Activated CD8-positive, alpha-beta T cell treated with anti-CD3 and anti-CD28 coated beads for 36 hours (primary cell): ENCODE measurements at regions not wholly inside any gene's neighbourhood (a gene's known extent, or its start where the extent isn't known, plus 50 kb on each side); places are given as distances from the start of the nearest gene placed in this dataset.

Source experiments
- ATAC-seq: fragments of 200-7000 bp; cut with Tn5 transposase; one replicate; pipeline ENCODE4 v1.10.0; 2021; ENCODE audit warnings: mild to moderate bottlenecking, moderate library complexity
- CTCF ChIA-PET: fragments of 350-600 bp; sonication (Branson Sonifier 250); formaldehyde crosslinking; loops from one replicate; lab custom pipeline; 2021; ENCODE audit warnings: antibody characterized with exemption; lab: Charles Lee
- POLR2A ChIA-PET: fragments of 350-600 bp; sonication (Branson Sonifier 250); formaldehyde crosslinking; loops from one replicate; lab custom pipeline; 2021; ENCODE audit warnings: antibody characterized with exemption; lab: Charles Lee
- DNase-seq: peaks from one replicate; pipeline ENCODE4 v3.0.0-alpha.2; 2020
- H3K27ac Mint-ChIP-seq: one replicate; pipeline ENCODE4 v1.8.0; 2021; ENCODE audit warnings: mild to moderate bottlenecking, mixed read lengths
- H3K27me3 Mint-ChIP-seq: one replicate; pipeline ENCODE4 v1.8.0; 2021; ENCODE audit warnings: mixed read lengths
- H3K36me3 Mint-ChIP-seq: one replicate; pipeline ENCODE4 v1.8.0; 2021; ENCODE audit warnings: low read depth, mixed read lengths
- H3K4me1 Mint-ChIP-seq: one replicate; pipeline ENCODE4 v1.8.0; 2021; ENCODE audit warnings: low read depth, mixed read lengths
- H3K4me3 Mint-ChIP-seq: one replicate; pipeline ENCODE4 v1.8.0; 2021; ENCODE audit warnings: mild to moderate bottlenecking, moderate library complexity, mixed read lengths
- H3K9me3 Mint-ChIP-seq: one replicate; pipeline ENCODE4 v1.8.0; 2021; ENCODE audit warnings: mixed read lengths
- intact Hi-C: fragments of 100-400 bp; cut with micrococcal nuclease; formaldehyde crosslinking; loops from one replicate; pipeline ENCODE4 v1.10.0; 2022
- TF ChIP-seq, protein P1 (sequence below): fragments of 200-600 bp; IDR thresholded peaks from one replicate; pipeline ENCODE4 v1.8.0; 2022; ENCODE audit warnings: antibody characterized with exemption, mild to moderate bottlenecking

DNA sequence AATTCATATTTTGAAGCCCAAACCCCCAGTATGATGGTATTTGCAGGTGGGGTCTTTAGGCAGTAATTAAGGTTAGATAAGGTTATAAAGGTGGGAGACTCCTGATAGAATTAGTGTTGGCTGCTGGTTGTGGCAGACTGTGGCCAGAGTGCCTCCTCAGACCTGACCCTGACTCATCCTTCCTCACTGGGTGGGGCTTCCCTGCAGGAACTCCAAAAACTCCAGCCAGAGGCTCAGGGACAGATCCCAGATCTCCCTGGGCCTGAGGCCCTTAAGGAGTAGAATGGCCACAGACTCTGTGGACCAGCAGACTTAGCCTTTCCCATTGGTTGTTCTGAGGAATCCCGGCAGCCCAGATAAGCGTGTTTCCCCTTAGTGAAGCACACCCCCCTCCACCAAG lies 463.0 kb upstream of the CPEB2 start:
- TF ChIP-seq, protein P1, sequence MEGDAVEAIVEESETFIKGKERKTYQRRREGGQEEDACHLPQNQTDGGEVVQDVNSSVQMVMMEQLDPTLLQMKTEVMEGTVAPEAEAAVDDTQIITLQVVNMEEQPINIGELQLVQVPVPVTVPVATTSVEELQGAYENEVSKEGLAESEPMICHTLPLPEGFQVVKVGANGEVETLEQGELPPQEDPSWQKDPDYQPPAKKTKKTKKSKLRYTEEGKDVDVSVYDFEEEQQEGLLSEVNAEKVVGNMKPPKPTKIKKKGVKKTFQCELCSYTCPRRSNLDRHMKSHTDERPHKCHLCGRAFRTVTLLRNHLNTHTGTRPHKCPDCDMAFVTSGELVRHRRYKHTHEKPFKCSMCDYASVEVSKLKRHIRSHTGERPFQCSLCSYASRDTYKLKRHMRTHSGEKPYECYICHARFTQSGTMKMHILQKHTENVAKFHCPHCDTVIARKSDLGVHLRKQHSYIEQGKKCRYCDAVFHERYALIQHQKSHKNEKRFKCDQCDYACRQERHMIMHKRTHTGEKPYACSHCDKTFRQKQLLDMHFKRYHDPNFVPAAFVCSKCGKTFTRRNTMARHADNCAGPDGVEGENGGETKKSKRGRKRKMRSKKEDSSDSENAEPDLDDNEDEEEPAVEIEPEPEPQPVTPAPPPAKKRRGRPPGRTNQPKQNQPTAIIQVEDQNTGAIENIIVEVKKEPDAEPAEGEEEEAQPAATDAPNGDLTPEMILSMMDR, result no peak
- no peak for DNase-seq
- Mint-ChIP-seq H3K4me3 (no peak overlapping the region), H3K27ac (no peak overlapping the region), H3K36me3 (no peaks in the 10 kb centered on the region), H3K27me3 (no peaks in the 10 kb centered on the region), H3K9me3 (peaks cover 3% of the 10 kb centered on the region), H3K4me1 (no peaks in the 10 kb centered on the region)
- CTCF ChIA-PET, result interaction anchor here (1.3 kb wide), 1 partner anchor 13 kb away, joined by 3 read pairs; no protein-coding TSS in a partner anchor
- POLR2A ChIA-PET, result no interaction called here
- intact Hi-C loops, result no loop called here
- ATAC-seq, result no peak

DNA sequence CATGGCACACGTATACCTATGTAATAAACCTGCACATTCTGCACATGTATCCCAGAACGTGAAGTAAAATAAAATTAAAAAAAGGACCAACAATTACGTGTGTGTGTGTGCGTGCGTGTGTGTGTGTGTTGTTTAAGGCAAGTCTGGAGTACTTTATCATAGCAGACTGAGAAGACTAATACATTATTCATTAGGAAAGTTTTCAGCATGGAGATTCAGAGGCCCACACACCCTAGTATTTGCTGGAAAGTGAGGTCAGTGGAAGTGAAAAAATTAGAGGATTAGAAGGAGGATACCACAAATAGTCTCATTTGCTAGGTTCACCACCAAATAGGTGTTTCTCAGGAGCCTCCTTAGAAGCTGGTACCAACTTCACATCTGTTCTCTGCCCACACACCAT lies 457.1 kb upstream of the CPEB2 start:
- Mint-ChIP-seq H3K4me3 (no peak overlapping the region), H3K4me1 (no peaks in the 10 kb centered on the region), H3K27me3 (no peaks in the 10 kb centered on the region), H3K36me3 (no peaks in the 10 kb centered on the region), H3K9me3 (peaks cover 8% of the 10 kb centered on the region), H3K27ac (no peak overlapping the region)
- DNase-seq (no peak), ATAC-seq (no peak)
- TF ChIP-seq, protein P1, result no peak
- CTCF ChIA-PET, result no interaction called here
- POLR2A ChIA-PET, result no interaction called here
- intact Hi-C loops, result no loop called here

DNA sequence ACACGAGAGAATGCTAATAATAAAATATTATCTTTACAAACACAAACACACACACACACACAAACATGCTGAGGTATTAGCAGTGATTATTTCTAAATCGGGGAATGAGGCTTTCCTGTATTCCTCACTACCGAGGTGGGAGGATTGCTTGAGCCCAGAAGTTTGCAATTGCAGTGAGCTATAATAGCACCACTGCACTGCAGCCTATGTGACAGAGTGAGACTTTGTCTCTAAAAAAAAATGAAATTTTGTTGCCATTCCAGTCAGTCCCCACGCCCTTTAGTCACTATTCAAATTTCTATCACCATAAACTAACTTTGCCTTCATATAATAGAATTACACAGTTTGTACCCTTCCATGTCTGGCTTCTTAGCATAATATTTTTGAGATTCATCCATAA lies 456.5 kb upstream of the CPEB2 start:
- Mint-ChIP-seq H3K4me3 (no peak overlapping the region), H3K27ac (no peak overlapping the region), H3K4me1 (no peaks in the 10 kb centered on the region), H3K36me3 (no peaks in the 10 kb centered on the region), H3K27me3 (no peaks in the 10 kb centered on the region), H3K9me3 (peaks cover 8% of the 10 kb centered on the region)
- intact Hi-C loops, result no loop called here
- ATAC-seq (no peak), DNase-seq (no peak)
- CTCF ChIA-PET, result no interaction called here
- TF ChIP-seq, protein P1, result no peak
- POLR2A ChIA-PET, result no interaction called here

DNA sequence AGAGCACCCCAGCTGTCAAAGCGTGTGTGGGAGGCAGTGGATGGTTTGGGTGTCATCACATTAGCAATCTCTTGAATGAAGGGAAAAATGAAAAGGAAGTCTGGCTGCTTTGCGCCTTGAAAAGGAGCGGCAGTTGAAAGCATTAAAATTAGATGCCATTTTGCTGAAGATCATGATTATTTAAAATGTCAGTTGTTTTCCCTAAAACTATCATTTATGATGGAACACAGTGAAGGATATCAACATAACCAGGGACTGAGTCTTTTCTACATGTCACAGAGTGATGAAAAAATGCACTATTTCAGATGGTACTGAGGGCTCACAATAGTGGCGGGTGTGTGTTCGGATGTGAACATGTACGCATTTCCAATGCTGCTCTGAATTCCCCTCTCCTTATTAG lies 450.2 kb upstream of the CPEB2 start:
- intact Hi-C loops, result no loop called here
- Mint-ChIP-seq H3K27ac (no peak overlapping the region), H3K9me3 (peaks cover 2% of the 10 kb centered on the region), H3K4me3 (no peak overlapping the region), H3K27me3 (no peaks in the 10 kb centered on the region), H3K4me1 (no peaks in the 10 kb centered on the region), H3K36me3 (no peaks in the 10 kb centered on the region)
- DNase-seq, result no peak
- TF ChIP-seq, protein P1, result no peak
- ChIA-PET CTCF (no interaction called here), POLR2A (no interaction called here)
- no peak for ATAC-seq

DNA sequence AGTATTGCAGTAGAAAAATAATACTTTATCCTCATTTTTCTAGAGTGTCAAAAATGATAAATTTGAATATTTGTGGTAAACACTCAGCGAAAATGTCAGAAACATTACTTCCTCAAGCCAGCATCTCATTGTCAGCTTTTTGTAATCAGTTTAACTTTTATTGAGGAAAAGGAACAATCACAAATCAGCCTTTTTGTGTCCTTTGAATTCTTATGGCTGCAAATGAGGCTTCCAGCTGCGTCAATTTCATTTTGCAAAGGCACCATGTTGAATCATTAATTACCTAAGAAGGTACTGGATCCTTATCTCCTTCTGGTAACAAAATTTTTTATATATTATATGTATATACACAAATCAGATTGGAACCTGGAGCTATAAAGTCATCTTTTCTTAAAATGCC lies 442.6 kb upstream of the CPEB2 start:
- H3K4me3 Mint-ChIP-seq, result no peak overlapping the region
- intact Hi-C loops, result no loop called here
- H3K36me3 Mint-ChIP-seq, result no peaks in the 10 kb centered on the region
- CTCF ChIA-PET, result no interaction called here
- H3K4me1 Mint-ChIP-seq, result no peaks in the 10 kb centered on the region
- POLR2A ChIA-PET, result no interaction called here
- H3K27me3 Mint-ChIP-seq, result peaks cover 4% of the 10 kb centered on the region
- TF ChIP-seq, protein P1, result no peak
- ATAC-seq (no peak), DNase-seq (no peak)
- H3K27ac Mint-ChIP-seq, result no peak overlapping the region
- no peaks in the 10 kb centered on the region for H3K9me3 Mint-ChIP-seq
